ENCODE measurements at regions not wholly inside any gene's neighbourhood (a gene's known extent, or its start where the extent isn't known, plus 50 kb on each side); places are given as distances from the start of the nearest gene placed in this dataset.

DNA sequence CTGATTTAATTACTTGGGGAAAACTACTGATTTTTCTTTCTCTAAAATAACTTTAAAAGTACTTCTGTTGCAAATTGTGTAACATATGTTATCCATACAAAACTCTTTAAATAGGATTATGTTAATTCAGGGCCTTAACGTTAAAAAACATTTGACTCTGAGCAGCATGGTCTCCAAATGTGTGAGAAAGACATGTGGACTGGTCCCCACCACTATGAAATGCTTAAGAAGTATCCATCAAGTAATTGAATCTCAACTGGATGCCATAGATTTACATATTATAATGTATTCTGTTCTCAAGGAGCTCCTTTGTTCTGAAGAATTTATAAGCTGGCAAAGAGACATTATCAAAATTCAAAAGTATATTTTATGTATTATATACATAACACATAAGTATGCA lies 130.8 kb upstream of the HEY2 start:
- Histone ChIP-seq H4K20me1 (replicated peaks in 1 of 2; ENCODE audit: control insufficient read depth in 1 of 2, insufficient read depth in 2 of 2, low read length in 2 of 2) (no peaks in the 10 kb centered on the region), H3K14ac (ENCODE audit: insufficient read length) (no peak overlapping the region), H3K23ac (ENCODE audit: insufficient read length) (no peak overlapping the region), H4K5ac (ENCODE audit: insufficient read length, low read depth, low read length) (no peak overlapping the region), H4K91ac (replicated peaks; ENCODE audit: insufficient read length, low read length) (no peak overlapping the region), H2BK120ac (replicated peaks; ENCODE audit: low read depth, low read length) (no peak overlapping the region), H3K4me2 (ENCODE audit: insufficient read depth in 1 of 2, low read depth in 2 of 2, low read length in 2 of 2) (no peak overlapping the region), H2BK5ac (ENCODE audit: low read depth, low read length) (no peak overlapping the region), H3K4ac (replicated peaks; ENCODE audit: insufficient read length, low read depth, low read length) (no peak overlapping the region), H3K18ac (ENCODE audit: extremely low read depth, low read length) (no peak overlapping the region), H2AK5ac (ENCODE audit: low read depth, low read length) (no peak overlapping the region), H3K4me3 (ENCODE audit: extremely low read depth in 1 of 4, insufficient read depth in 2 of 4, low read depth in 3 of 4, low read length in 4 of 4) (no peak overlapping the region), H3K79me1 (ENCODE audit: low read depth, low read length) (no peaks in the 10 kb centered on the region), H3K9ac (replicated peaks in 1 of 4; ENCODE audit: extremely low read depth in 1 of 4, low read depth in 3 of 4, low read length in 3 of 4) (no peak overlapping the region), H3K9me3 (ENCODE audit: insufficient read depth in 2 of 2, low read depth in 1 of 2, low read length in 1 of 2) (no peaks in the 10 kb centered on the region), H2BK20ac (ENCODE audit: low read length) (no peak overlapping the region), H3K79me2 (ENCODE audit: control insufficient read depth in 1 of 2, insufficient read depth in 2 of 2, low read length in 2 of 2) (no peaks in the 10 kb centered on the region), H3K27me3 (replicated peaks in 1 of 4; ENCODE audit: control insufficient read depth in 3 of 4, extremely low read depth in 1 of 4, insufficient read depth in 3 of 4, low read length in 3 of 4) (no peaks in the 10 kb centered on the region), H2BK15ac (ENCODE audit: low read length) (no peak overlapping the region), H3K36me3 (ENCODE audit: control insufficient read depth in 2 of 4, insufficient read depth in 4 of 4, low read length in 3 of 4) (no peaks in the 10 kb centered on the region), H3K56ac (replicated peaks; ENCODE audit: insufficient read length, low read depth, low read length) (no peak overlapping the region), H3K23me2 (ENCODE audit: low read depth, low read length) (no peaks in the 10 kb centered on the region), H3K27ac (ENCODE audit: low read depth, low read length) (no peak overlapping the region), H3K4me1 (replicated peaks in 1 of 4; ENCODE audit: control insufficient read depth in 3 of 4, insufficient read depth in 4 of 4, low read length in 3 of 4) (peaks cover 0 to 1% (median under 1%) of the 10 kb centered on the region in 4 experiments; a peak in 1 of 7 replicates), H4K8ac (ENCODE audit: extremely low read depth, insufficient read depth, low read length) (no peak overlapping the region), H2BK12ac (ENCODE audit: low read depth, low read length) (no peak overlapping the region), H2AFZ (ENCODE audit: low read length) (no peak overlapping the region)
- FAIRE-seq: no peak
- WGBS, 2 experiments (ENCODE audit: extremely low coverage in 1 of 2, insufficient coverage in 1 of 2, insufficient read length in 1 of 2, insufficient replicate concordance in 2 of 2, low coverage in 1 of 2, low lambda C conversion rate in 2 of 2, missing lambda C conversion rate in 1 of 2): 58% methylated on average over 1 of the region's 1 CpG; no CpG with 5 or more reads in 1 of the 2 experiments
- POLR2A ChIA-PET (ENCODE audit: partially characterized antibody): no interaction called here
- no peak for TF ChIP-seq RBBP5 (IDR thresholded peaks at IDR 0.05; ENCODE audit: borderline replicate concordance, low read depth, low read length)
- no peak for TF ChIP-seq SIRT6 (IDR thresholded peaks at IDR 0.05; ENCODE audit: low read length)
- no peak for TF ChIP-seq CHD2 (IDR thresholded peaks at IDR 0.05; ENCODE audit: low read length)
- no peak for TF ChIP-seq PHF8 (conservative IDR thresholded peaks at IDR 0.05; ENCODE audit: low read depth, low read length)
- TF ChIP-seq TEAD4 (IDR thresholded peaks at IDR 0.05; ENCODE audit: low read depth, low read length): no peak
- TF ChIP-seq, protein P1, sequence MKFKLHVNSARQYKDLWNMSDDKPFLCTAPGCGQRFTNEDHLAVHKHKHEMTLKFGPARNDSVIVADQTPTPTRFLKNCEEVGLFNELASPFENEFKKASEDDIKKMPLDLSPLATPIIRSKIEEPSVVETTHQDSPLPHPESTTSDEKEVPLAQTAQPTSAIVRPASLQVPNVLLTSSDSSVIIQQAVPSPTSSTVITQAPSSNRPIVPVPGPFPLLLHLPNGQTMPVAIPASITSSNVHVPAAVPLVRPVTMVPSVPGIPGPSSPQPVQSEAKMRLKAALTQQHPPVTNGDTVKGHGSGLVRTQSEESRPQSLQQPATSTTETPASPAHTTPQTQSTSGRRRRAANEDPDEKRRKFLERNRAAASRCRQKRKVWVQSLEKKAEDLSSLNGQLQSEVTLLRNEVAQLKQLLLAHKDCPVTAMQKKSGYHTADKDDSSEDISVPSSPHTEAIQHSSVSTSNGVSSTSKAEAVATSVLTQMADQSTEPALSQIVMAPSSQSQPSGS (IDR thresholded peaks at IDR 0.05; ENCODE audit: low read length): no peak
- TF ChIP-seq JUND (IDR thresholded peaks at IDR 0.05; ENCODE audit: low read length): no peak
- no peak for TF ChIP-seq NRF1 (IDR thresholded peaks at IDR 0.05; ENCODE audit: low read depth, low read length)
- no peak for TF ChIP-seq TAF7 (optimal IDR thresholded peaks at IDR 0.05; ENCODE audit: borderline replicate concordance, low read depth, low read length)
- TF ChIP-seq HDAC2 (IDR thresholded peaks at IDR 0.05; ENCODE audit: borderline replicate concordance in 1 of 2, low read depth in 2 of 2, low read length in 2 of 2): no peak
- TF ChIP-seq POLR2A (IDR thresholded peaks at IDR 0.05; ENCODE audit: control extremely low read depth in 1 of 2, low read depth in 2 of 2, low read length in 2 of 2): no peak
- no peak for TF ChIP-seq POU5F1 (IDR thresholded peaks at IDR 0.05; ENCODE audit: low read depth, low read length)
- TF ChIP-seq BRCA1 (IDR thresholded peaks at IDR 0.05; ENCODE audit: low read depth, low read length): no peak
- TF ChIP-seq RFX5 (IDR thresholded peaks at IDR 0.05; ENCODE audit: borderline replicate concordance, low read depth, low read length): no peak
- no peak for DNase-seq (ENCODE audit: low read depth in 1 of 2, low spot score in 2 of 2)
- CTCF ChIA-PET (ENCODE audit: partially characterized antibody): interaction anchor here (1.0 kb wide), 1 partner anchor 276 kb away, joined by 3 read pairs; no protein-coding TSS in a partner anchor

Data from H1 (cell line).